IMR-90 (cell line): ENCODE measurements at regions not wholly inside any gene's neighbourhood (a gene's known extent, or its start where the extent isn't known, plus 50 kb on each side); places are given as distances from the start of the nearest gene placed in this dataset.

Source experiments
- ATAC-seq: fragments of 200-7000 bp; cut with Tn5 transposase; 2 replicates; pipeline ENCODE4 v1.9.1; 2020; ENCODE audit warnings: low read depth, mild to moderate bottlenecking, moderate library complexity
- BruUV-seq: library from RNA; stranded (reverse); fragments of 400-500 nt; replicated peaks from 2 replicates; lab custom pipeline; 2021; lab: Mats Ljungman, UMichigan
- CTCF ChIA-PET: fragments of 300-600 bp; formaldehyde crosslinking; extraction: SDS; loops from one replicate; lab custom pipeline; 2021; ENCODE audit warnings: antibody characterized with exemption; lab: Yijun Ruan, JAX
- POLR2A ChIA-PET: fragments of 300-600 bp; sonication (Branson Sonifier 250); formaldehyde crosslinking; loops from one replicate; lab custom pipeline; 2022; ENCODE audit warnings: antibody characterized with exemption; ENCODE audit not compliant: unreplicated experiment; lab: Charles Lee
- DNase-seq: peaks from one replicate; pipeline ENCODE4 v3.0.0; 2013
- H2AFZ ChIP-seq: replicated peaks from 2 replicates; pipeline ENCODE3; 2013; ENCODE audit warnings: low read length, mild to moderate bottlenecking; ENCODE audit not compliant: poor library complexity
- H2AK5ac ChIP-seq: 2 replicates; pipeline ENCODE4 v1.6.1; 2013; ENCODE audit warnings: low read depth, low read length, inconsistent platforms
- H2AK9ac ChIP-seq: replicated peaks from 2 replicates; pipeline ENCODE3; 2013; ENCODE audit warnings: mild to moderate bottlenecking, low read depth, low read length, moderate library complexity; ENCODE audit not compliant: poor library complexity
- H2BK120ac ChIP-seq: 2 replicates; pipeline ENCODE4 v1.6.1; 2013; ENCODE audit warnings: low read depth, low read length, inconsistent platforms
- H2BK15ac ChIP-seq: 3 replicates; pipeline ENCODE4 v1.6.1; 2013; ENCODE audit warnings: low read depth, low read length, inconsistent platforms
- H2BK20ac ChIP-seq: 2 replicates; pipeline ENCODE4 v1.6.1; 2013; ENCODE audit warnings: low read depth, mild to moderate bottlenecking, inconsistent platforms, low read length, moderate library complexity
- H2BK5ac ChIP-seq: 2 replicates; pipeline ENCODE4 v1.6.1; 2013; ENCODE audit warnings: mild to moderate bottlenecking, low read depth, low read length, inconsistent platforms; ENCODE audit not compliant: poor library complexity, severe bottlenecking
- H3K14ac ChIP-seq: replicated peaks from 2 replicates; pipeline ENCODE4 v1.6.1; 2013; ENCODE audit warnings: low read depth, low read length, inconsistent platforms
- H3K18ac ChIP-seq: 2 replicates; pipeline ENCODE4 v1.6.1; 2013; ENCODE audit warnings: low read depth, low read length, control low read depth
- H3K23ac ChIP-seq: 2 replicates; pipeline ENCODE4 v1.6.1; 2013; ENCODE audit warnings: low read depth, low read length, inconsistent platforms
- H3K27ac ChIP-seq: 2 replicates; pipeline ENCODE4 v1.5.1; 2013; ENCODE audit warnings: mild to moderate bottlenecking, control low read depth, low read length; ENCODE audit not compliant: insufficient read depth
- H3K27me3 ChIP-seq: 2 replicates; pipeline ENCODE4 v1.6.1; 2013; ENCODE audit warnings: low read length; ENCODE audit not compliant: control insufficient read depth, insufficient read depth
- H3K36me3 ChIP-seq: 2 replicates; pipeline ENCODE4 v1.6.1; 2013; ENCODE audit warnings: low read length, mixed read lengths; ENCODE audit not compliant: control insufficient read depth, insufficient read depth
- H3K4ac ChIP-seq: 2 replicates; pipeline ENCODE4 v1.6.1; 2013; ENCODE audit warnings: low read depth, low read length, inconsistent platforms
- H3K4me1 ChIP-seq: 2 replicates; pipeline ENCODE4 v1.6.1; 2013; ENCODE audit warnings: low read length, mixed read lengths; ENCODE audit not compliant: control insufficient read depth, insufficient read depth
- H3K4me2 ChIP-seq: 2 replicates; pipeline ENCODE4 v1.6.1; 2013; ENCODE audit warnings: low read depth, mild to moderate bottlenecking, control low read depth, low read length, moderate library complexity
- H3K4me3 ChIP-seq: 2 replicates; pipeline ENCODE4 v1.5.1; 2013; ENCODE audit warnings: low read depth, mild to moderate bottlenecking, control low read depth, low read length, moderate library complexity; ENCODE audit not compliant: insufficient read depth
- H3K56ac ChIP-seq: 2 replicates; pipeline ENCODE4 v1.6.1; 2013; ENCODE audit warnings: low read length, inconsistent platforms; ENCODE audit not compliant: insufficient read depth; ENCODE audit errors: extremely low read depth
- H3K79me1 ChIP-seq, 2 experiments: 2 replicates each; pipeline ENCODE4 v1.6.1; 2013; ENCODE audit warnings: low read length in 2 of 2, inconsistent platforms in 1 of 2, low read depth in 1 of 2
- H3K9ac ChIP-seq: 2 replicates; pipeline ENCODE4 v1.6.1; 2013; ENCODE audit warnings: low read depth, low read length, control low read depth
- H3K9me1 ChIP-seq: 2 replicates; pipeline ENCODE4 v1.6.1; 2013; ENCODE audit warnings: low read length, inconsistent platforms; ENCODE audit not compliant: insufficient read depth
- H3K9me3 ChIP-seq: 2 replicates; pipeline ENCODE4 v1.6.1; 2013; ENCODE audit warnings: low read length; ENCODE audit not compliant: control insufficient read depth, insufficient read depth
- H4K20me1 ChIP-seq: 2 replicates; pipeline ENCODE4 v1.6.1; 2013; ENCODE audit warnings: low read length, inconsistent platforms; ENCODE audit not compliant: insufficient read depth
- H4K5ac ChIP-seq: 2 replicates; pipeline ENCODE4 v1.6.1; 2013; ENCODE audit warnings: mild to moderate bottlenecking, low read depth, low read length, control low read depth
- H4K8ac ChIP-seq, 2 experiments: 2 replicates each; pipeline ENCODE4 v1.6.1; 2013; ENCODE audit warnings: low read depth in 2 of 2, low read length in 2 of 2, control low read depth in 1 of 2, inconsistent platforms in 1 of 2
- H4K91ac ChIP-seq: 2 replicates; pipeline ENCODE4 v1.6.1; 2013; ENCODE audit warnings: low read depth, low read length, inconsistent platforms; ENCODE audit not compliant: insufficient read depth
- CEBPB ChIP-seq: IDR thresholded peaks from 2 replicates; pipeline ENCODE4 v1.6.1; 2012; ENCODE audit warnings: low read depth, low read length, improper control_type of control experiment
- CHD1 ChIP-seq: IDR thresholded peaks from 2 replicates; pipeline ENCODE4 v1.6.1; 2012; ENCODE audit warnings: low read depth, low read length, improper control_type of control experiment
- MAZ ChIP-seq: IDR thresholded peaks from 2 replicates; pipeline ENCODE4 v1.6.1; 2012; ENCODE audit warnings: low read depth, mild to moderate bottlenecking, low read length, improper control_type of control experiment, moderate library complexity, borderline replicate concordance
- NFE2L2 ChIP-seq: fragments of 150-350 bp; IDR thresholded peaks from 2 replicates; pipeline ENCODE4 v1.6.1; 2016; ENCODE audit warnings: low read depth, mild to moderate bottlenecking, low read length
- POLR2A ChIP-seq: IDR thresholded peaks from 2 replicates; pipeline ENCODE4 v1.6.1; 2012; ENCODE audit warnings: mild to moderate bottlenecking, low read depth, low read length
- RCOR1 ChIP-seq: IDR thresholded peaks from 2 replicates; pipeline ENCODE4 v1.6.1; 2012; ENCODE audit warnings: mild to moderate bottlenecking, low read length, improper control_type of control experiment; ENCODE audit not compliant: insufficient replicate concordance
- RFX5 ChIP-seq: IDR thresholded peaks from 2 replicates; pipeline ENCODE4 v1.8.0; 2012; ENCODE audit warnings: low read depth, mild to moderate bottlenecking, low read length, moderate library complexity
- USF2 ChIP-seq: fragments of 150-350 bp; IDR thresholded peaks from 2 replicates; pipeline ENCODE4 v1.6.1; 2017; ENCODE audit warnings: mild to moderate bottlenecking, antibody characterized with exemption, low read length, low read depth
- WGBS, 2 experiments: methylation state at CpG; one replicate each; pipeline versions ENCODE4 v1.1.5 to v1.1.7; 2013; ENCODE audit warnings: missing lambda C conversion rate in 2 of 2; ENCODE audit not compliant: insufficient read length in 1 of 2; ENCODE audit errors: extremely low coverage in 2 of 2; 5-methylcytosine and 5-hydroxymethylcytosine counted together
- dilution Hi-C: fragments of 300-500 bp; cut with HindIII; formaldehyde crosslinking; loops from one replicate; pipeline ENCODE4 v1.14.3; 2018; ENCODE audit warnings: low sequenced_read_pairs; ENCODE audit not compliant: unreplicated experiment
- in situ Hi-C: fragments of 300-500 bp; cut with MboI; formaldehyde crosslinking; loops from 3 replicates; pipeline ENCODE4 v1.14.3; 2019; ENCODE audit warnings: low sequenced_read_pairs, inconsistent platforms, mixed read lengths
- intact Hi-C: fragments of 100-400 bp; cut with micrococcal nuclease; formaldehyde crosslinking; loops from 2 replicates; pipeline ENCODE4 v1.10.0; 2022

GRCh38 chr3:5673521-5673920 lies 486.0 kb downstream of the EDEM1 start:
- Histone ChIP-seq H3K36me3 (no peaks in the 10 kb centered on the region), H2AK5ac (no peak overlapping the region), H3K27ac (no peak overlapping the region), H4K8ac (no peak overlapping the region), H3K4ac (no peak overlapping the region), H3K9me1 (no peaks in the 10 kb centered on the region), H3K56ac (no peak overlapping the region), H3K9me3 (peaks cover 7% of the 10 kb centered on the region), H4K5ac (no peak overlapping the region), H3K79me1 (no peaks in the 10 kb centered on the region), H3K9ac (no peak overlapping the region), H4K20me1 (no peaks in the 10 kb centered on the region), H2BK120ac (no peak overlapping the region), H4K91ac (no peak overlapping the region), H2AFZ (no peak overlapping the region), H2AK9ac (no peak overlapping the region), H3K14ac (no peak overlapping the region), H3K27me3 (no peaks in the 10 kb centered on the region), H2BK20ac (no peak overlapping the region), H3K4me3 (no peak overlapping the region), H2BK15ac (no peak overlapping the region), H3K4me2 (no peak overlapping the region), H3K4me1 (no peaks in the 10 kb centered on the region), H2BK5ac (no peak overlapping the region), H3K23ac (no peak overlapping the region), H3K18ac (no peak overlapping the region)
- no TSS peak for BruUV-seq
- no peak for ATAC-seq
- intact Hi-C loops, result no loop called here
- DNase-seq, result no peak
- WGBS, 2 experiments, result no CpG with 5 or more reads among the region's 3 CpGs
- in situ Hi-C loops, result no loop called here
- TF ChIP-seq RCOR1 (no peak), POLR2A (no peak), RFX5 (no peak), NFE2L2 (no peak), CHD1 (no peak), CEBPB (no peak), USF2 (no peak), MAZ (no peak)
- dilution Hi-C loops, result no loop called here
- ChIA-PET POLR2A (no interaction called here), CTCF (no interaction called here)
